Neuron (in vitro differentiated cells): ENCODE measurements at regions not wholly inside any gene's neighbourhood (a gene's known extent, or its start where the extent isn't known, plus 50 kb on each side); places are given as distances from the start of the nearest gene placed in this dataset.
"Not testable (repeated sequence)": the region's sequence is repeated elsewhere in the genome, so short reads cannot be mapped to it uniquely, and the experiment has no call there.

Experiments used
- H2AFZ ChIP-seq: one replicate; pipeline ENCODE4 v1.6.1; 2013; ENCODE audit warnings: low read depth, mild to moderate bottlenecking, inconsistent platforms, low read length, moderate library complexity
- H3K27me3 ChIP-seq: one replicate; pipeline ENCODE4 v1.6.1; 2013; ENCODE audit warnings: low read length; ENCODE audit not compliant: insufficient read depth
- H3K36me3 ChIP-seq: one replicate; pipeline ENCODE4 v1.6.1; 2013; ENCODE audit warnings: low read length; ENCODE audit not compliant: insufficient read depth
- H3K4me1 ChIP-seq: one replicate; pipeline ENCODE4 v1.6.1; 2013; ENCODE audit warnings: low read length; ENCODE audit not compliant: insufficient read depth
- H3K4me3 ChIP-seq: 2 replicates; pipeline ENCODE4 v1.5.1; 2013; ENCODE audit warnings: mild to moderate bottlenecking, low read length, moderate library complexity
- H3K9me3 ChIP-seq: one replicate; pipeline ENCODE4 v1.6.1; 2013; ENCODE audit warnings: low read length

DNA sequence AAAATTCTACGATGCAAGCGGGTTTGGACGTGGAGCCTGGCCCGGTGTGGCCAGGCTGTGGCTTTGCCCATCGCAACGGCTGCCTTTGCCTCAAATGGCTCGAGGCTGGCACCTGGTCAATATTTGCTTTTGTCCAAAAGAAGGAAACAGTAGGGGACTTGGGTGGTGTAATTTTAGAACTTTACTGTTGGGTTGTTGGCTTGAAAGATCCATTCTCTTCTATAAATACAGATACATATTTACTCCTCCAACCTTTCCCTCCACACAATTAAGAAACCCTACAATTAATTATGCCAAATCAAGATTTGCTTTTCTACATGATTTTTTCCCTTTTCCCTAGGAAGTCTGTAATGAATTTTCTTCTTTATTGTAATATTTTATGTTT lies 249.0 kb upstream of the PLGLB2 start:
- H2AFZ ChIP-seq, H3K4me3 ChIP-seq, H3K9me3 ChIP-seq, H3K4me1 ChIP-seq, H3K27me3 ChIP-seq, H3K36me3 ChIP-seq: not testable (repeated sequence)

DNA sequence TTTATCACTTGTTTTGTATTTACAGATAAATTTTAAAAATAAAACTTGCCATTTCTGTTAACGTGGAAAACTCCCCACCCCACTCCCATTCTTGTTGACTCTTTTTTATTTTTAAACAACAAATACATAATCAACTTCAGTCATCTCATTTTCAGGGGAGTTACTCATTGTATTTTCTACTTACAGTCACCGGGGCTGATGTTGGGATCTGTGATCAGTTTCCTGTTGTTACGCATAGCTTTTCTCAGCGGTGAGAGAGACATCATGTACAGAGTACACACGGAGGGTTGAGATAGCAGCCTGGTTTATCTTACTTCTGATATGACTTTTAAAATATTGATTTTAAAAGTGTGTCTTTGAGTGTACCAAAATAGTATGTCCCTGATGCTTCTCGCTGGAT lies 248.0 kb upstream of the PLGLB2 start:
- not testable (repeated sequence) for H3K36me3 ChIP-seq, H2AFZ ChIP-seq, H3K4me1 ChIP-seq, H3K27me3 ChIP-seq, H3K4me3 ChIP-seq, H3K9me3 ChIP-seq

DNA sequence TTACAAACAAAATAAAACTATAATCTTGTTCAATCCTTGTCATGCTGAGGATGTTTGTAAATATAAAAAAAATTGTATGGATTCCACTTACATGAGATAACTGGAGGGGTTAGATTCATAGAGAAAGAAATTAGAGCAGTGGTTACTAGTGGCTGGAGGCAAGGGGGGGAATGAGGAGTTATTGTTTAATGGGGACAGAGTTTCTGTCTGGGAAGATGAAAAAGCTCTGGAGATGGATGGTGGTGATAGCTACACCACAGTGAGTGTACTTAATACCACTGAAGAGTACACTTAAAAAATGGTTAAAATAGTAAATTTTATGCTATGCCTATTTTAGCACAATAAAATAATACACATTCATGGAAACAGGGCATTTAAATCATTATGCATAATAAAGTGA lies 247.5 kb upstream of the PLGLB2 start:
- not testable (repeated sequence) for H3K27me3 ChIP-seq, H3K4me3 ChIP-seq, H3K9me3 ChIP-seq

DNA sequence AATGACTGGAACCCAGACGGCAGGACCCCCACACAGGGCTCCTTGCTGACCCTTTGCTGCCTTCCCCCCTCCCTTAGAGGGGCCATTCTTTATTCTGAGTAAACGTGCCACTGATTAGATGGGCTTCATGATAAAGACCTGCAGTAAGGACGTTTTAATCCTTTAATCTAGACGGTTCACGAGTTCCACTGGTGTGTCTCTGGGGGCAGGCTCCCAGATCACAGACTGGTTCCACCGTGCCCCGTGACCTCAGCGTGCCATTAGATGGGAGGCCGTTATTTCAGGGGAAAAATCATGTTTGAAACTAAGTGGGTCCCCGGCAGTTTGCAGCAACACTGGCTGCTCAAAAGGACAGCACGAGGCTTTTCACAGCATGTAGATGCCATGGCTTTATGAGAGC lies 246.9 kb upstream of the PLGLB2 start:
- not testable (repeated sequence) for H3K9me3 ChIP-seq, H2AFZ ChIP-seq, H3K36me3 ChIP-seq, H3K4me1 ChIP-seq, H3K27me3 ChIP-seq, H3K4me3 ChIP-seq

More for the DNA sequence above, 247.5 kb upstream of the PLGLB2 start:
- not testable (repeated sequence) for H3K36me3 ChIP-seq, H3K4me1 ChIP-seq, H2AFZ ChIP-seq

DNA sequence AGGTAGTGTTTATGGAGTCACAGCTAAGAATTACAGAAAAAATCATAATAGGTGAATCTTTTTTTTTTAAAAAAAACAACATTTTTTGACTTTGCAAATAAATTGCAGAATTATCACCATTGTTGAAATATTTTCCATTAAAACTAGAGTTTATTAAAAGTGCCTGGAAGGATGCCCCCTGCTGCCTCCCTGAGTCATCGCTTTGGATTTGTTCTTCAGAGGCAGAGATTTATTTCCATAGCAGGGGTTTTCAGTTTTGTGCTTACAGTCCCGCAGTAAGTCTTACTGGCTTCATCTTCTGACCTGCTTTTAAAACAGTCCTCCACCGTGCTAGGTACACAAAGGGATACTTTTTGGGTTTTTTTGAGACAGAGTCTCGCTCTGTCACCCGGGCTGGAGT lies 244.9 kb upstream of the PLGLB2 start:
- not testable (repeated sequence) for H3K27me3 ChIP-seq, H2AFZ ChIP-seq, H3K9me3 ChIP-seq, H3K4me1 ChIP-seq, H3K4me3 ChIP-seq, H3K36me3 ChIP-seq

DNA sequence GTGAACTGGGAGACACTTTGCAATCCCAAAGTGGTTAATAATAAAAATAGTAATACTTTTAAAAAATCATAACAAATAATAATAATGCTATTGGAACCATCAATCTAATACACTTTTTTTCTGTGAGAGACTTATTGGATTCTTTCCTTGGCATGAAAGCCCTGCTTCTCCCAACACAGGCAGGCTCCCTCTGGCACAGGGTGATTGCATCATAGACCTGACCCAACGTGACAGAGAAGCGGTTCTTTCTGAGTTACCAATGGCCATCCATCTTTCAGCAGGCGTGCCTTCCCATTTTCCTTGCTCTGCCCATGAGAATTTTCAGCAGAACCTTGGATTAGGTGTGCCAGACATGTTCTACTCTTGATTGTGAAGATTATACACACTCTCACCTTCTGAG lies 242.6 kb upstream of the PLGLB2 start:
- H3K27me3 ChIP-seq, H3K9me3 ChIP-seq, H3K4me1 ChIP-seq, H2AFZ ChIP-seq, H3K36me3 ChIP-seq, H3K4me3 ChIP-seq: not testable (repeated sequence)

DNA sequence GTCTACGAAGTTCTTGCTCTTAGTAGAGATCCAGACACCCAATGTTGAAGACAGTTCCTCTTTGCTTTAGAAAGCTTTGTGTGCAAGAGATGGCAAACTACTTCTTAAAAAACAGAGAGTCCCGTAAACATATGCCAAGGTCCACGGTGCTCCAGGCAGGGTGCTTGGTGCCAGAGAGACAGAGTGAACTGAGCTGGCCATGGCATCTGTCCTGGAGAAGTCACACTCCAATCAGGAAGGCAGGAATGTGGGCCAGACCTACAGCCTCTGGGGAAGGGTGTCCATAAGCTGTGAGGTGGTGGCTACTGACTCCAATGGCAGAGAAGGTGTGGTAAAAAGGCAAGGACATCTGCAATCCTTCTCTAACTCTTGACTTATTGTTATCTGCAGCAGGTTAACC lies 242.0 kb upstream of the PLGLB2 start:
- not testable (repeated sequence) for H2AFZ ChIP-seq, H3K9me3 ChIP-seq, H3K4me3 ChIP-seq, H3K27me3 ChIP-seq, H3K36me3 ChIP-seq, H3K4me1 ChIP-seq

DNA sequence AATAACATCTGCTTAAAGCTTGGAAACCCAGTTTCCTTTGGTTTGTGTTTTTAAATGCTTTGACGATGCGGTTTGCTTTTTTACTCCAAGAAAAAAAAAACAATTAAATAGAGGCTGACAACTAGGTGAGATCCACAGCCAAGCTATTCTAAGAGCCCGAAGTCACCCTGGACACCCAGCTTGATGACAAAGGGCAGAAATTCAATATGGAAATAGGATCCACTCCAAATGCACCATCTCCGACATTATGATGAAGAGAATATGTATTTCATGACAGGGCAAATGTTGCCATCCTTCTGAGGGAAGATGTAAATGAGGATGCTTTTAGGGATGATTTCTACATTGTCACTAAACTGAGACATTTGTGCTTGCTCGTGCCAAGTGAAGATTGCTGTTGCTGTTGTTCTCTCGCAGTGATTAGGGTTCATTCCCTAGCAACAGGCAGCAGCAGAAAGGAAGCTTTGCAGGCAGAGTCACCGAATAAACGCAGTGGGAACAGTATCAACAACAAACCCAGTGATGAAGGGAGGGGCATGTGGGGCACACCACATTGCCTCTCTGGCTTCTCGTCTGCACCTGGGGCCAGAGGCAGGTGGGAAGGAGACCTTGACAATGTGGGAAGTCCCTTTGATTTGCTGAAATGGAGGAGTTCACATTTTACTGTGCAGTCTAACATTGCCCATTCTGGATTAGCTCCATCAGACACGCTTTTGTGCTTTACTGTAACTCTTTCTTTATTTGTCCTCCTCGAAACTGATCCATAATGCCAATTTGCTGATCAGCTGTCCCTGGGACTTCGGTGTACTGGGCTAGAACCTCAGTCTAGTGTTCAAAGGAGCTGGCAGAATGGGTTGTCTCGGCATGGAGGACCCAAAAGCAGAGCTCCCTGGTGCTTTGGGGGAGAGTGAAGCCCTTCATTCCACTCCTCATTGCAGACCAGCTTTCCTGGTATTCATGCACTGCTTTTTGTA lies 240.2 kb upstream of the PLGLB2 start:
- H3K9me3 ChIP-seq, H3K27me3 ChIP-seq, H3K4me1 ChIP-seq, H2AFZ ChIP-seq, H3K4me3 ChIP-seq, H3K36me3 ChIP-seq: not testable (repeated sequence)

DNA sequence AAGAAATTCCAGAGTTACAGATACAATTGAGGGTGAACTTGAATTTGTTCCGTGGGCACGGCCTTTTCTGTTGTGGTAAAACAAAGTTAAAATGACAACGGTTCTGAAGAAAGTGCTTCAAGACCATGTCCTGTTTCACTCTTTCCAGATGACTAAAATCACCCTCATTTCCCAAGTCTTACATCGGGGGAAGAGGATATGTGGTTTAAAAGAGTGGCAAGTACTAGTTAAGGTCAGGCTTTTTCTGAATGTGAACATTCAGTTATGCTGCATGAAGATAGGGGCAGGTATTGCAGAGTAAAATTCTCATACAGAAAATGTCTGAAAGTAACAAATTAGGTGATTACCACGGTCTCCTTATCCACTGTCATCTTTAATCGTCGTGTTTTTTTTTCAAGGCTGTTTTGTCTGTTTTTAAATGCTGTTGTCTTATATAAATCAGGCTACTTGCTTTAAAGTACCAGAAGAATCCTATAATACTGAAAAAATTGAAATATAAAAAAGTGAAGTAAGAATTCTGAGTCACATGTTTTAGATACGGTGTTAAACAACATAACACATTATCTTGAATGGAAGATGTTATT lies 236.6 kb upstream of the PLGLB2 start:
- H3K4me1 ChIP-seq, H3K27me3 ChIP-seq, H2AFZ ChIP-seq, H3K4me3 ChIP-seq, H3K9me3 ChIP-seq, H3K36me3 ChIP-seq: not testable (repeated sequence)

DNA sequence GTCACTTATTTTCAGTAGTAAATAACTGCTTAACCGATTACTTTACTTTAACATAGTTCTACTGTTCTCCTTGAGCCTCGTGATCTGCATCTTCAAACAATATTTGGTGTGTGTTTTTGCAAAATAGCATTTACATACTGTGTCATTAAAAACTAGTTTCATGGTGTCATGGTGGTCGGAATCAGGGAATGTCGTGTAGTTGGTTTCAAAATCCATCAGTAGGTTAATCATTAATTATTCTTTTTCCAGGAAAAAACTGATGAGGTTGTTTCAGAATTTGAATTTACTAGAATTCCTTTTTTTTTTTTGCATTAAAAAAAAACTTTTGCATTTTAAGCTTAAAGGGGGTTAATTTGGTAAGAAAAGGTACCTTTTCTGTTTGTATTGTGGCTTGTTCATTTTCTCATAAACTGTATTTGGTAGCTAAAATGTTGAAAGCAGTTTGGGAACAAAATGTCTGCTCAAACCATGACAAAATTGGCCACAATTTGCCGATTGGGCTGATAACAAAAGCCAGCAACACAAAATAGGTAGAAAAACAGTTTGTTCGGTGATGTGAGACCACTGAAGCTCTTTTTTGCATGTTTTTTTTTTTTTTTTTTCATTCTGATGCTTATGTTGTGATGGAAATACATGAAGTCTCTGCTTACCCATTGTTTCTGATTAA lies 234.9 kb upstream of the PLGLB2 start:
- H3K4me1 ChIP-seq, H2AFZ ChIP-seq: not testable (repeated sequence)

DNA sequence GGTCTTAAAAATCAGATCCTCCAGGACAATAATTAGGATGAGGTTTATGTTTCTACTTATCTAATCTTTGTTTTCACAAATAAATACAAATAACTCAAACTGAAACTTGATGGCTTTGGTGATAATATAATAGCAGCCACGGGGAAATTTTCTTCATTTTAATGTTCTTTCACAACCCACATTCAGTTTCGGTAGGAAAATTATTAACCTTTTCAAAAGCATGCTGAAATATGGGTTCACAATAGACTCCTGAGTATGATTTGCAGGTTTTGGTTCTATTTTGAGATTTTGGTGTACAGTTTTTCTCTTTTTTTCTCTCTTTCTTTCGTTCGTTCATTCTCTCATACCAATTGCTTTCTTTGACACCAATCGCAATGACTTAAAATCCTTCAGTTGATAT lies 233.9 kb upstream of the PLGLB2 start:
- not testable (repeated sequence) for H3K4me1 ChIP-seq, H3K27me3 ChIP-seq, H3K9me3 ChIP-seq, H3K4me3 ChIP-seq, H3K36me3 ChIP-seq, H2AFZ ChIP-seq

More for the DNA sequence above, 234.9 kb upstream of the PLGLB2 start:
- not testable (repeated sequence) for H3K27me3 ChIP-seq, H3K36me3 ChIP-seq, H3K9me3 ChIP-seq, H3K4me3 ChIP-seq

DNA sequence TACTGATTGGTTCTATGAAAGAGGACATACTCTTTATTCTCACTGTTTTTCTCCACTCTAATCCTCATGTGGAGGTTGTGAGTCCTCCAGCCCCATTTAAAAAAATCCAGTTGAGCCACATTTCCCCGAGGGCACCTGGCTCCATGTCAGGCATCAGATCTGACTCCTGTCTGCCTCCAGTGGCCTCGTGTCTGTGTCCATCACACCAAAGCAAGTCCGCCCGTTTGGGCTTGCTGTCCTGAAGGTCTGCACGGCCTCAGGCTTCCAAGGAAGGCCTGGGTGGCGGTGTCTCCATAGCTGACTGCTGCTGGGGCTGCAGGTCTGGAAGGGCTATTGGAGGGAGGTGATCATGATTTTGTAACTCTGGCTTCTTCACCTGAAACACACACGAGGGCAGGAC lies 233.4 kb upstream of the PLGLB2 start:
- not testable (repeated sequence) for H3K36me3 ChIP-seq, H3K9me3 ChIP-seq, H3K27me3 ChIP-seq, H3K4me3 ChIP-seq, H3K4me1 ChIP-seq, H2AFZ ChIP-seq

DNA sequence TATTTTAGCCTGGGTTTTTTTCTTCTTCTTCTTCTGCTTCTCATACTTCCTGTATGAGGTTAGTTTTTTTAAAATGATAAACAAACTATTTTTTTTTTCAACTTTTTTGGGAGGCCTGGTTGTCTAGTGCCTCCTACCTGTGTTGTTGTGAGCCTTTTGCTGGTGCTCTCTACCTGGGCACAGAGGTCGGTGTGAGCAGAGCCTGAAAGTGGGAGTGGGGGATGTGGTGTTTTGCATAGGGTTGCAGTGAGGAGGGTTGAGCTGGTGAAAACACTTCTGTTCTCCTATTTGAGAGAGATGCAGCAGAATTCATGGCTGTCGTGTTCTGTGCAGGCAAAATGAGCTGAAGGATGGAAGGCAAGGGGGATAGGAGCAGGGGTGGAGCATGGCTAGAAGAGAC lies 232.7 kb upstream of the PLGLB2 start:
- not testable (repeated sequence) for H3K36me3 ChIP-seq, H2AFZ ChIP-seq, H3K4me3 ChIP-seq, H3K9me3 ChIP-seq, H3K4me1 ChIP-seq, H3K27me3 ChIP-seq
